CD4-positive, CD25-positive, alpha-beta regulatory T cell (primary cell): ENCODE measurements at regions not wholly inside any gene's neighbourhood (a gene's known extent, or its start where the extent isn't known, plus 50 kb on each side); places are given as distances from the start of the nearest gene placed in this dataset.

ENCODE experiments used
- ATAC-seq, 2 donors: fragments of 150-1000 bp; cut with Tn5 transposase; one replicate each; pipeline ENCODE4 v1.10.0; 2021; ENCODE audit warnings: low read depth in 2 of 2, moderate number of reproducible peaks in 2 of 2, moderate library complexity in 1 of 2
- DNase-seq, 3 donors: peaks; one replicate each; pipeline versions ENCODE4 v3.0.0 to v3.0.0-alpha.2; 2012 to 2022; ENCODE audit warnings: mixed read lengths in 1 of 3
- H3K27ac ChIP-seq: one replicate; pipeline ENCODE4 v1.7.0; 2013; ENCODE audit warnings: mild to moderate bottlenecking, low read length; ENCODE audit not compliant: insufficient read depth, poor library complexity, severe bottlenecking
- H3K27me3 ChIP-seq: one replicate; pipeline ENCODE4 v1.7.0; 2013; ENCODE audit warnings: low read length; ENCODE audit not compliant: control insufficient read depth, insufficient read depth
- H3K36me3 ChIP-seq: one replicate; pipeline ENCODE4 v1.7.0; 2013; ENCODE audit warnings: mild to moderate bottlenecking, low read length, moderate library complexity; ENCODE audit not compliant: control insufficient read depth, insufficient read depth
- H3K4me1 ChIP-seq: 2 replicates; pipeline ENCODE4 v1.7.0; 2013; ENCODE audit warnings: mild to moderate bottlenecking, low read length; ENCODE audit not compliant: insufficient read depth, control insufficient read depth, poor library complexity, severe bottlenecking
- H3K4me3 ChIP-seq: one replicate; pipeline ENCODE4 v1.7.0; 2013; ENCODE audit warnings: low read depth, mild to moderate bottlenecking, low read length, moderate library complexity
- H3K9me3 ChIP-seq, 2 experiments: 1 replicate in 1 of 2; 2 replicates in 1 of 2; pipeline ENCODE4 v1.7.0; 2013; ENCODE audit warnings: low read length in 2 of 2, mild to moderate bottlenecking in 1 of 2, moderate library complexity in 1 of 2; ENCODE audit not compliant: control insufficient read depth in 2 of 2
- H3K27ac Mint-ChIP-seq, 3 donors: one replicate each; pipeline ENCODE4 v1.8.0; 2020 to 2022; ENCODE audit warnings: mild to moderate bottlenecking in 3 of 3, mixed read lengths in 3 of 3, moderate library complexity in 2 of 3
- H3K27me3 Mint-ChIP-seq: one replicate; pipeline ENCODE4 v1.8.0; 2022; ENCODE audit warnings: mild to moderate bottlenecking, mixed read lengths
- H3K36me3 Mint-ChIP-seq: one replicate; pipeline ENCODE4 v1.8.0; 2020; ENCODE audit warnings: mixed read lengths
- H3K4me1 Mint-ChIP-seq, 4 donors: one replicate each; pipeline ENCODE4 v1.8.0; 2020 to 2022; ENCODE audit warnings: mixed read lengths in 4 of 4, mild to moderate bottlenecking in 1 of 4
- H3K4me3 Mint-ChIP-seq, 4 donors: one replicate each; pipeline ENCODE4 v1.8.0; 2020 to 2022; ENCODE audit warnings: mild to moderate bottlenecking in 4 of 4, mixed read lengths in 4 of 4, moderate library complexity in 3 of 4
- H3K9me3 Mint-ChIP-seq, 7 donors: one replicate each; pipeline ENCODE4 v1.8.0; 2020 to 2022; ENCODE audit warnings: mixed read lengths in 7 of 7, mild to moderate bottlenecking in 3 of 7, moderate library complexity in 2 of 7

DNA sequence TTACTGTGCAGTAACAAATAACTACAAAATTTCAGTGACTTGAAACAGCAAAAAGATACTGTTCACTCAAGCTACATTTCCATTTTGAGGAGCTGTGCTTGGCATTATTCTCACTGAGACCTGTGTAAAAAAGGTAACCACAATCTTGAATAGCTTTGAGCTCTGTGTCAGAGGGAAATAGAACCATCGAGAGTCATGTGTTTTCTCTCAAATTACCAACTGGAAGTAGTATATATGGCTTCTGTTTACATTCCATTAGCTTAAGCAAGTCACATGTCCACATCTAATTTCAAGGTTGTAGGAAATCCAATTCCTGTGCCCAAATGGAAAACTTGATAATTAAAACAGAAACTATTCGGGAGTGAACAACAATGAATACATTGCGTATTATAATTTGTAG lies 82.9 kb upstream of the BANK1 start:
- no peak for ATAC-seq
- Histone ChIP-seq H3K27ac (no peak overlapping the region), H3K4me1 (no peaks in the 10 kb centered on the region), H3K9me3 (peaks cover 0 to 7% of the 10 kb centered on the region in 2 experiments), H3K36me3 (no peaks in the 10 kb centered on the region), H3K4me3 (no peak overlapping the region), H3K27me3 (no peaks in the 10 kb centered on the region)
- H3K27me3 Mint-ChIP-seq = no peaks in the 10 kb centered on the region
- no peaks in the 10 kb centered on the region for H3K4me1 Mint-ChIP-seq
- no peak overlapping the region for H3K27ac Mint-ChIP-seq
- H3K36me3 Mint-ChIP-seq = no peaks in the 10 kb centered on the region
- H3K4me3 Mint-ChIP-seq = no peak overlapping the region
- peaks cover 0 to 5% (median 2%) of the 10 kb centered on the region in 7 donors for H3K9me3 Mint-ChIP-seq
- DNase-seq = no peak

DNA sequence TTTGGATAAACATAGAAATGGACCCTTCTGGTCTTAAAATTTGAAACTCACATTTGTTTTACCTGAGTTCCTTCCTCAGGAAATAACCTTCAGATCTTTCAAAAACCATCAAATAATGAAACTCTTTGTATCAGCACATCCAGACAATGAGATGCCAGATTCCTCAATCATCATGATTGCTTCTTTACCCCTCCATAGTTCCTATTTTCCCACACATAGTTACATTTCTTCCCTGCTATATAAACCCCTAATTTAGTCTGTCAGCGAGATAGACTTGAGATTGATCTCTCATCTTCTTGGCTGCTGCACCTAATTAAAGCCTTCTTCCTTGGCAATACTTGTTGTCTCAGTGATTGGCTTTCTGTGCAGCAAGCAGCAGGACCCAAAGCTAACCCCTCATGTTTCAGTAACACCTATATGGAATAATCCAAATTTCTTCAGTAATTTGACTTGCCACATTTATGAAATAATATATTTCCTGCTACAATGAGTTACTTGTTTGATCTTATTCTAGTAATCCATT lies 83.9 kb upstream of the BANK1 start:
- H3K27me3 Mint-ChIP-seq = no peaks in the 10 kb centered on the region
- Histone ChIP-seq H3K27ac (no peak overlapping the region), H3K4me3 (no peak overlapping the region), H3K36me3 (no peaks in the 10 kb centered on the region), H3K9me3 (peaks cover 0 to 7% of the 10 kb centered on the region in 2 experiments), H3K4me1 (no peaks in the 10 kb centered on the region), H3K27me3 (no peaks in the 10 kb centered on the region)
- no peak overlapping the region for H3K4me3 Mint-ChIP-seq
- H3K4me1 Mint-ChIP-seq = no peaks in the 10 kb centered on the region
- H3K27ac Mint-ChIP-seq = no peak overlapping the region
- peaks cover 0 to 5% (median 2%) of the 10 kb centered on the region in 7 donors for H3K9me3 Mint-ChIP-seq
- ATAC-seq = no peak
- no peaks in the 10 kb centered on the region for H3K36me3 Mint-ChIP-seq
- no peak for DNase-seq

DNA sequence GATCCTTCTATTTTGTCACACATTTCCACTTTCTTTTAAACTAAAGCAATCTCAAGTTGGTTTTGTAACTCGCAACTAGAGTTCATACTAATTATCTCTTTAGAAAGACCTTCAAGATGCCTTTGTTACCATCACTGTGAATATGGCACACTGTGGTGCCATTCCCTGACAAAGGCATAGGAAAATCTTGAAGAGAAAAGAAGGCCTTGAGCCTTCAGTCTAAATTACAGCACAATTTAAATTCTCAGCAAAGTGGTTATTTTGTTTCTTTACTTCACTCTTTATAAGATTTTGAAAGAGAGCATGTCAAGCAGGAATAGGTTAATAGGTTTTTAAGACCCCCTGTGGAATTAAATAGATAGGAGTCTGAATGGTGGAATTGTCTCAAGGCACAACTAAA lies 89.0 kb upstream of the BANK1 start:
- Histone ChIP-seq H3K4me1 (no peaks in the 10 kb centered on the region), H3K27ac (no peak overlapping the region), H3K4me3 (no peak overlapping the region), H3K27me3 (no peaks in the 10 kb centered on the region), H3K36me3 (no peaks in the 10 kb centered on the region), H3K9me3 (peaks cover 0 to 1% of the 10 kb centered on the region in 2 experiments)
- no peaks in the 10 kb centered on the region for H3K36me3 Mint-ChIP-seq
- no peak overlapping the region for H3K27ac Mint-ChIP-seq
- peaks cover 0 to 2% (median 0%) of the 10 kb centered on the region in 4 donors for H3K4me1 Mint-ChIP-seq
- peaks cover 0 to 3% (median 2%) of the 10 kb centered on the region in 7 donors for H3K9me3 Mint-ChIP-seq
- ATAC-seq (no peak), DNase-seq (no peak)
- no peak overlapping the region for H3K4me3 Mint-ChIP-seq
- H3K27me3 Mint-ChIP-seq = peaks cover 4% of the 10 kb centered on the region

DNA sequence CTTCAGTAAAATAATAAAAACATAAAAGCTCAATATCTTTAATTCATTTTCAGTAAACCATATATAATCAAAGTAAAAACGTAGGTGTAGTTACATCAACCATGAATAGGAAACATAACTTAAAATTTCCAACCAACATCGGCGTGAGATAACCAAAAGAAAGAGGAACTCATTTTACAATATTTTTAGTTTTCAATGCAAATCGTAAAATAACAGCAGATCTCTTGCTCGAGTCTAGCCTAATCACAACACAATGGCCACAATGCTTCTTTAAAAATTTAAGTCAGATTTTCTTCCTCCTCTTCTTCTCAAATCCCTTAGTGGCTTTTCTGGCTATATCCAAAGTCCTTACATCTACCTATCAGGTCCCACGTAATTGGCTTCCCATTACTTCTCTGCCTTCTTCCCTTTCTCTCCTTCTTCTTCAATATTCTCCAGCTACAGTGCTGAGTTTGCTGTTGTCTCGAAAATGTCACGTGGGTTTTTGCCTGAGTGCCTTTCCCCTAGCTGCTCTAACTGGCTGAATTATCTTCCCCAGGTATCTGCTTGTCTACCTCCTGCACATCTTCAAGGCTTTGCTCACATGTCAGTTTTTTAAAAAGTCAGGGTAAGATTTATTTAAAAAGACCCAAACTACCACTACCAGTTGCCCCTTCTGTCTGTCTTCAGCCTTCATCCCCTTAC lies 90.9 kb upstream of the BANK1 start:
- H3K27me3 Mint-ChIP-seq = peaks cover 4% of the 10 kb centered on the region
- H3K4me3 ChIP-seq = no peak overlapping the region
- H3K9me3 ChIP-seq = no peaks in the 10 kb centered on the region
- ATAC-seq (no peak), DNase-seq (no peak)
- H3K4me3 Mint-ChIP-seq = no peak overlapping the region
- H3K27ac ChIP-seq = no peak overlapping the region
- no peak overlapping the region for H3K27ac Mint-ChIP-seq
- no peaks in the 10 kb centered on the region for H3K36me3 ChIP-seq
- H3K4me1 Mint-ChIP-seq = peaks cover 0 to 2% (median 0%) of the 10 kb centered on the region in 4 donors
- no peaks in the 10 kb centered on the region for H3K4me1 ChIP-seq
- H3K36me3 Mint-ChIP-seq = no peaks in the 10 kb centered on the region
- peaks cover 0 to 3% (median 0%) of the 10 kb centered on the region in 7 donors for H3K9me3 Mint-ChIP-seq
- H3K27me3 ChIP-seq = peaks cover 1% of the 10 kb centered on the region

DNA sequence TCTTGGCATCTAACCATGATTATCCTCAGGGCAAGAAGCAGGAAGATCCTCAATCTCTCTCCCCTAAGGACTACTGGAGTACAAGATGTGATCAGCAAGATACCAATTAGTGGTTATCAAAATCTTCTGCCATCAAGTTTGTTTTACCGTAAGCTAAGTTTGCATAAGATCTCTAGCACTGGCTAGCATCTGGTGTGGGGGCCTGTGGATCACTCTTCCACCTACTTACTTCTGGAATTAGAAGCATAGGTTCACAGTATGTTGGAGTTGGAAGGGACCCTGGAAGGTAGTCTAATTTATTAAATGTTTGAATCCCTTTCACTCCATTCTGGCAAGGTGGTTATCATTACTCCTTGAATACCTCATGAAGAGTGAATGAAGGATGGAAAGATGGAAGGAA lies 93.3 kb upstream of the BANK1 start:
- Mint-ChIP-seq H3K36me3 (no peaks in the 10 kb centered on the region), H3K27me3 (peaks cover 4% of the 10 kb centered on the region), H3K27ac (no peak overlapping the region), H3K4me3 (no peak overlapping the region), H3K9me3 (peaks cover 0 to 3% (median 0%) of the 10 kb centered on the region in 7 donors), H3K4me1 (peaks cover 0 to 2% (median 0%) of the 10 kb centered on the region in 4 donors)
- no peaks in the 10 kb centered on the region for H3K9me3 ChIP-seq
- peaks cover 1% of the 10 kb centered on the region for H3K27me3 ChIP-seq
- H3K4me1 ChIP-seq = no peaks in the 10 kb centered on the region
- DNase-seq (no peak), ATAC-seq (no peak)
- no peak overlapping the region for H3K27ac ChIP-seq
- H3K36me3 ChIP-seq = no peaks in the 10 kb centered on the region
- H3K4me3 ChIP-seq = no peak overlapping the region

DNA sequence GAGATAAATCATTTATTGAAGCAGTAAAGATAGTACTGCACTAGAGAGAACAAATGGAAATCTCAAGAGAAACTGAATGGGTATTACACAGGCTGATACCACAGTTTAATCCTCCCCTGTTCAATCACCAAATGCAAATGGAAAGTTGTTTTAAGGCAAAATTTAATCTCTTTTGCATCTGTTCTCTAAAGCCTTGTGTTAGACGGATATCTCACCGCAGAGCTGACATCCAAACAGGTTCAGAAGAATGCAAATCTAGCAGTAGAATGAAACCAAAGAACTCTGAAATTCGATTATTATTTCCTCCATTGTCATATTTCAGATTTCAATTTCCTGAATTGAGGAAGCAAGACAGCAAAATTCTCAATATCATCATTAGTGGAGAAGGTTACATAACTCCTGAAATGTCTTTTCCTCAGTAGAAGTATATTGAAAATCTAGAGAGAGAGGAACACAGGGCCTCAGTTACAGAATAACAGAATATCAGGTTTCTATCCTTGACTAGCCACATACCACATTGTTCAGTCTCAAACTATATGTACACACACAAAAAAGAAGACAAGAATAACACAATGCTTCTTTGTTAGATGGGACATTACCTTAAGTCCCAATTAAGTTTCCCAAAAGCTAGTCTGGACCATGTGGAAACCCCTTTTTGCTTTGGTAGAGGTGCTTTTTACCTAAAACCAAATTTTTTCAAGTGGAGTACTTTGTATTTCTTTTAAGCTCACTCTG lies 94.1 kb upstream of the BANK1 start:
- H3K27ac Mint-ChIP-seq = no peak overlapping the region
- DNase-seq (no peak), ATAC-seq (no peak)
- H3K4me1 ChIP-seq = no peaks in the 10 kb centered on the region
- H3K9me3 Mint-ChIP-seq = peaks cover 0 to 3% (median 0%) of the 10 kb centered on the region in 7 donors
- peaks cover 0 to 2% (median 0%) of the 10 kb centered on the region in 4 donors for H3K4me1 Mint-ChIP-seq
- H3K36me3 Mint-ChIP-seq = no peaks in the 10 kb centered on the region
- H3K27me3 ChIP-seq = peaks cover 1% of the 10 kb centered on the region
- H3K27me3 Mint-ChIP-seq = peaks cover 7% of the 10 kb centered on the region
- H3K36me3 ChIP-seq = no peaks in the 10 kb centered on the region
- H3K4me3 ChIP-seq = no peak overlapping the region
- no peak overlapping the region for H3K27ac ChIP-seq
- H3K4me3 Mint-ChIP-seq = no peak overlapping the region
- no peaks in the 10 kb centered on the region for H3K9me3 ChIP-seq

DNA sequence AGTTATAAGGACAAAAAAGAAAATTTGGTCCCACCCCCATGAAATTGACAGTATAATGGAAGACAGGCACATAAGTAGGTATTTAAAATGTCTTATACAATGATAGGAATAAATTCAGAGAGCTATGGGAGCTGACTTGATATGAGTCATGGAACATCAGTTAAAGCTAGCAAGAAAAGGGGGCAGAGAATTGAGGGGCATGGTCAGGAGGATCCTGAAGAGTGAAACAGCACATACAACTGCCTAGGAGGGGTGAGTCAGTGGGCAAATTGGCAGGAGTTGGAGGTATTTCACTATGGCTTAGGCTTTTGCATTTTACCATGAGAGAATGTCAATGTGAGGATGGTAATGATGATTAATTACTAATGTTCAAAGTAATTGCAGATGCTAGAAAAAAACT lies 95.4 kb upstream of the BANK1 start:
- H3K4me3 ChIP-seq = no peak overlapping the region
- H3K4me1 ChIP-seq = no peaks in the 10 kb centered on the region
- Mint-ChIP-seq H3K4me3 (no peak overlapping the region), H3K27ac (no peak overlapping the region), H3K36me3 (no peaks in the 10 kb centered on the region), H3K4me1 (peaks cover 0 to 2% (median 0%) of the 10 kb centered on the region in 4 donors), H3K9me3 (peaks cover 0 to 3% (median 0%) of the 10 kb centered on the region in 7 donors), H3K27me3 (peaks cover 9% of the 10 kb centered on the region)
- H3K36me3 ChIP-seq = no peaks in the 10 kb centered on the region
- H3K27me3 ChIP-seq = peaks cover 4% of the 10 kb centered on the region
- DNase-seq (no peak), ATAC-seq (no peak)
- H3K9me3 ChIP-seq = no peaks in the 10 kb centered on the region
- no peak overlapping the region for H3K27ac ChIP-seq
